Astrocyte of the spinal cord (primary cell): ENCODE measurements at regions not wholly inside any gene's neighbourhood (a gene's known extent, or its start where the extent isn't known, plus 50 kb on each side); places are given as distances from the start of the nearest gene placed in this dataset.

Source experiments
- DNase-seq: peaks from one replicate; pipeline ENCODE4 v3.0.0; 2011; ENCODE audit warnings: low read depth, low spot score
- H3K4me3 ChIP-seq: 2 replicates; pipeline ENCODE4 v1.5.1; 2011; ENCODE audit warnings: low read depth, mild to moderate bottlenecking, low read length, moderate library complexity
- in situ Hi-C: cut with HindIII; loops from 2 replicates; pipeline ENCODE4 v1.10.0; 2017; ENCODE audit warnings: low sequenced_read_pairs
- TF ChIP-seq, protein P1 (sequence below): IDR thresholded peaks from 2 replicates; pipeline ENCODE4 v1.5.1; 2012; ENCODE audit warnings: low read depth, mild to moderate bottlenecking, low read length, inconsistent platforms

- in situ Hi-C loops: no loop called here
- DNase-seq: no peak
- H3K4me3 ChIP-seq: no peak overlapping the region
- TF ChIP-seq, protein P1, sequence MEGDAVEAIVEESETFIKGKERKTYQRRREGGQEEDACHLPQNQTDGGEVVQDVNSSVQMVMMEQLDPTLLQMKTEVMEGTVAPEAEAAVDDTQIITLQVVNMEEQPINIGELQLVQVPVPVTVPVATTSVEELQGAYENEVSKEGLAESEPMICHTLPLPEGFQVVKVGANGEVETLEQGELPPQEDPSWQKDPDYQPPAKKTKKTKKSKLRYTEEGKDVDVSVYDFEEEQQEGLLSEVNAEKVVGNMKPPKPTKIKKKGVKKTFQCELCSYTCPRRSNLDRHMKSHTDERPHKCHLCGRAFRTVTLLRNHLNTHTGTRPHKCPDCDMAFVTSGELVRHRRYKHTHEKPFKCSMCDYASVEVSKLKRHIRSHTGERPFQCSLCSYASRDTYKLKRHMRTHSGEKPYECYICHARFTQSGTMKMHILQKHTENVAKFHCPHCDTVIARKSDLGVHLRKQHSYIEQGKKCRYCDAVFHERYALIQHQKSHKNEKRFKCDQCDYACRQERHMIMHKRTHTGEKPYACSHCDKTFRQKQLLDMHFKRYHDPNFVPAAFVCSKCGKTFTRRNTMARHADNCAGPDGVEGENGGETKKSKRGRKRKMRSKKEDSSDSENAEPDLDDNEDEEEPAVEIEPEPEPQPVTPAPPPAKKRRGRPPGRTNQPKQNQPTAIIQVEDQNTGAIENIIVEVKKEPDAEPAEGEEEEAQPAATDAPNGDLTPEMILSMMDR: no peak
Observed at GRCh38 chr3:74420538-74421124, 193.8 kb downstream of the CNTN3 start.

DNA sequence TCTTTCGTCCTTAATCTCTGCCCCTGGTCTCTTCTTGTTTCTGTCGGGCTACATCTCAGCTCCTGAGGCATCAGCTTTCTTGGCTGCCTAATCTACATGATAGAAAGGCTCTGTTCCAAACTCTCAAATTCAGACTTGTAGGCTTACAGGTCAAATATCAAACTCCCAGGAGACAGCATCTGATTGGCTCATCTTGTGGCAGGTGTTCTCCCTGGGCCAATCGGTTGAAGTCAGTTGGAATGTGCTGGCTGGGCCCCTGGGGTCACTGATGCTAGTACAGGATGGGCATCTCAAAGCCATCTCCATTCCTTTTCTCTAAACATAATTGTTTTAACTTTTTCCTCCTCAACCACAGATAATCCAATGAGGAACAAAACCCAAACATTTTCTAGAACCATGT, 198.7 kb downstream of the CNTN3 start:
- TF ChIP-seq, protein P1: no peak
- no peak for DNase-seq
- in situ Hi-C loops: no loop called here
- no peak overlapping the region for H3K4me3 ChIP-seq

DNA sequence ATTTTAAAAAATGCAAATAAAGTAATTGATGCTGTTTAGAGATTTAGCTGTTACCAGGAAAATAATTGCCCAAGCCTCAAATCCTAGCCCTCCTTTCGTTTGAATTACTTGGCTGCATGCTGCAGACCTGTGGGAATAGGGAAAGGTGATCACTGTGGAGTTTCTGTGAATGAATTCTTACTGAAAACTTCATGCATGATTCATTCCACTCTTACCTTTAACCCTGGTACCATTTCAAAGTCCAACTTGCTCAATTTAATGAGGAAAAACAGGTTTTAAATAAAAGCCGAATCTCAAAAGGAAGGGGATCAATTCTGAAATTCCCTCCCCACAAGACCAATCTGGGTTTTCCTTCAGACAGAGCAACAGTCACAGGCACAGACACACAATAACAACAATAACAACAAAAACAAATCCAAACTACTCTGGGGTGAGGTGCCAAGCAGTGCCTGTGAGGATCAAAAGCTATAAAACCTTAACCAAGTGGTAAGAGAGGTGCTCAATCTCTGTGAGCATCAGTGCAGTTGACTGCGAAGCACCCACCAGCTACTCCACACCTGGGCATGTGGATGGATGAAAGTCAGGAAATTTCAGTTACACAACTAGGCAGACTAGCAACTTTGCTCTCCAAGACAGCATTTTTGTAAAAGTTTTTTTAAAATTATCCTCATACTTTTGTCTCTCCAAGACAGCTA, 200.8 kb downstream of the CNTN3 start:
- DNase-seq: no peak
- TF ChIP-seq, protein P1: no peak
- no peak overlapping the region for H3K4me3 ChIP-seq
- in situ Hi-C loops: no loop called here

DNA sequence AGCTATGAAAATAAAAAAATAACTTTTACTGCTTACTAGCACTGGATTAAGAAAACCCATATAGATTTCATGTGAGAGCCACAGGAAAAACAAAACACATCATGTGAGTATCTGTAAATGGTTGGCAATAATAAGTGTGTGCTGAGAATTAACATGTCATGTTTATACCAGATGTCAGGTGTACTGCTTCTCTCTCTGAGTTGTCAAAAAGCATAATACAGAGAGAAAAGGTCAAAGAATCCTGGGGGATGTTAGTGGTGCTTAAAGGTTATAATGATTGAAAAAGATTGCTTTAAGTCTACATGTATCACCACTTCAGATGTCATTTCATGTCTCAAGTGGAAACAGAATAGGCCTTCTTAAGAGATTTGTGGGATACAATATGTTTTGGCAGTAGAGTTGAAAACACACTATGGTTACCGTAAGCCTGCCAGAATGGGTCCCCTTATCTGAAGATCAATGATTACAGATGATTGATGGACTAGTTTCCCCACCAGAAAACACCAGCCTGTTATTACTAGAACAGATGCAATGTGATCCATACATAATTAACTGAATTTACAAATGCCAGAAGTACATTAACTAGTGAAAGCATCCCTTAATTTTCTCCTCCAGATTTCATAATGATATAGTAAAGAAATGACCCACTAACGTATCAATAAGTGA, 204.1 kb downstream of the CNTN3 start:
- no peak overlapping the region for H3K4me3 ChIP-seq
- TF ChIP-seq, protein P1: no peak
- no peak for DNase-seq
- in situ Hi-C loops: no loop called here

- DNase-seq: no peak
- no peak overlapping the region for H3K4me3 ChIP-seq
- in situ Hi-C loops: no loop called here
- TF ChIP-seq, protein P1: no peak
Observed at GRCh38 chr3:74409066-74409465, 205.4 kb downstream of the CNTN3 start.

GRCh38 chr3:74403307-74403706, 211.2 kb downstream of the CNTN3 start:
- no peak for DNase-seq
- no peak overlapping the region for H3K4me3 ChIP-seq
- TF ChIP-seq, protein P1: no peak
- in situ Hi-C loops: no loop called here
